ENCODE measurements at regions not wholly inside any gene's neighbourhood (a gene's known extent, or its start where the extent isn't known, plus 50 kb on each side); places are given as distances from the start of the nearest gene placed in this dataset.

GRCh38 chr6:93927731-93928130 lies 508.4 kb upstream of the EPHA7 start:
- no peak for TF ChIP-seq CTCF (IDR thresholded peaks at IDR 0.05)
- Mint-ChIP-seq H3K36me3 (ENCODE audit: low read depth) (no peaks in the 10 kb centered on the region), H3K4me3 (no peak overlapping the region), H3K27me3 (ENCODE audit: insufficient read depth) (no peaks in the 10 kb centered on the region), H3K4me1 (ENCODE audit: low read depth) (no peaks in the 10 kb centered on the region), H3K9me3 (peaks cover 30% of the 10 kb centered on the region), H3K27ac (no peak overlapping the region)
- no peak for DNase-seq

- H3K9me3 Mint-ChIP-seq = peaks cover 30% of the 10 kb centered on the region
- H3K36me3 Mint-ChIP-seq (ENCODE audit: low read depth) = no peaks in the 10 kb centered on the region
- TF ChIP-seq CTCF (IDR thresholded peaks at IDR 0.05) = no peak
- H3K4me1 Mint-ChIP-seq (ENCODE audit: low read depth) = no peaks in the 10 kb centered on the region
- no peak overlapping the region for H3K4me3 Mint-ChIP-seq
- DNase-seq = no peak
- H3K27ac Mint-ChIP-seq = no peak overlapping the region
- H3K27me3 Mint-ChIP-seq (ENCODE audit: insufficient read depth) = no peaks in the 10 kb centered on the region
These were observed 500.0 kb upstream of the EPHA7 start for GRCh38 chr6:93919365-93919764.

GRCh38 chr6:93918258-93918657 lies 498.9 kb upstream of the EPHA7 start:
- peaks cover 34% of the 10 kb centered on the region for H3K9me3 Mint-ChIP-seq
- H3K4me1 Mint-ChIP-seq (ENCODE audit: low read depth) = no peaks in the 10 kb centered on the region
- no peak for TF ChIP-seq CTCF (IDR thresholded peaks at IDR 0.05)
- no peaks in the 10 kb centered on the region for H3K27me3 Mint-ChIP-seq (ENCODE audit: insufficient read depth)
- DNase-seq = no peak
- no peaks in the 10 kb centered on the region for H3K36me3 Mint-ChIP-seq (ENCODE audit: low read depth)
- H3K4me3 Mint-ChIP-seq = no peak overlapping the region
- no peak overlapping the region for H3K27ac Mint-ChIP-seq

GRCh38 chr6:93917216-93917615 lies 497.9 kb upstream of the EPHA7 start:
- no peak for TF ChIP-seq CTCF (IDR thresholded peaks at IDR 0.05)
- Mint-ChIP-seq H3K27ac (no peak overlapping the region), H3K4me3 (no peak overlapping the region), H3K36me3 (ENCODE audit: low read depth) (no peaks in the 10 kb centered on the region), H3K27me3 (ENCODE audit: insufficient read depth) (no peaks in the 10 kb centered on the region), H3K4me1 (ENCODE audit: low read depth) (no peaks in the 10 kb centered on the region), H3K9me3 (peaks cover 41% of the 10 kb centered on the region)
- DNase-seq = no peak

- Mint-ChIP-seq H3K36me3 (ENCODE audit: low read depth) (no peaks in the 10 kb centered on the region), H3K4me3 (no peak overlapping the region), H3K4me1 (ENCODE audit: low read depth) (no peaks in the 10 kb centered on the region), H3K27ac (no peak overlapping the region), H3K9me3 (peaks cover 44% of the 10 kb centered on the region), H3K27me3 (ENCODE audit: insufficient read depth) (no peaks in the 10 kb centered on the region)
- DNase-seq = no peak
- TF ChIP-seq CTCF (IDR thresholded peaks at IDR 0.05) = no peak
These were observed 497.4 kb upstream of the EPHA7 start for GRCh38 chr6:93916716-93917115.

- Mint-ChIP-seq H3K9me3 (peaks cover 44% of the 10 kb centered on the region), H3K27ac (no peak overlapping the region), H3K4me3 (no peak overlapping the region), H3K36me3 (ENCODE audit: low read depth) (no peaks in the 10 kb centered on the region), H3K4me1 (ENCODE audit: low read depth) (no peaks in the 10 kb centered on the region), H3K27me3 (ENCODE audit: insufficient read depth) (no peaks in the 10 kb centered on the region)
- TF ChIP-seq CTCF (IDR thresholded peaks at IDR 0.05) = no peak
- DNase-seq = no peak
These were observed 496.6 kb upstream of the EPHA7 start for GRCh38 chr6:93915961-93916360.
